H9 (cell line): ENCODE measurements at regions not wholly inside any gene's neighbourhood (a gene's known extent, or its start where the extent isn't known, plus 50 kb on each side); places are given as distances from the start of the nearest gene placed in this dataset.
A peak's percentile ranks its signal among the peaks of the same experiment; 100 is the strongest.

Experiments
- DNase-seq: peaks from one replicate; pipeline ENCODE4 v3.0.0-alpha.2; 2017
- H2AFZ ChIP-seq: one replicate; pipeline ENCODE4 v1.6.1; 2013; ENCODE audit warnings: mild to moderate bottlenecking, low read length, control low read depth, moderate library complexity
- H2AK5ac ChIP-seq: 2 replicates; pipeline ENCODE4 v1.6.1; 2013; ENCODE audit warnings: low read length, control low read depth, mixed read lengths; ENCODE audit not compliant: insufficient read length
- H2BK120ac ChIP-seq: one replicate; pipeline ENCODE4 v1.6.1; 2013; ENCODE audit warnings: low read depth, mild to moderate bottlenecking, low read length, control low read depth, inconsistent platforms; ENCODE audit not compliant: poor library complexity, severe bottlenecking
- H2BK12ac ChIP-seq: 2 replicates; pipeline ENCODE4 v1.6.1; 2013; ENCODE audit warnings: low read length, control low read depth, mixed read lengths, low read depth; ENCODE audit not compliant: insufficient read length
- H2BK15ac ChIP-seq: 2 replicates; pipeline ENCODE4 v1.6.1; 2013; ENCODE audit warnings: low read depth, low read length, control low read depth
- H2BK20ac ChIP-seq: one replicate; pipeline ENCODE4 v1.6.1; 2013; ENCODE audit warnings: low read depth, mild to moderate bottlenecking, low read length, control low read depth, inconsistent platforms; ENCODE audit not compliant: poor library complexity, severe bottlenecking
- H2BK5ac ChIP-seq: 2 replicates; pipeline ENCODE4 v1.6.1; 2013; ENCODE audit warnings: low read length, control low read depth, mixed read lengths; ENCODE audit not compliant: insufficient read length
- H3K14ac ChIP-seq: 2 replicates; pipeline ENCODE4 v1.6.1; 2013; ENCODE audit warnings: low read length, control low read depth; ENCODE audit not compliant: insufficient read depth
- H3K18ac ChIP-seq: 2 replicates; pipeline ENCODE4 v1.6.1; 2013; ENCODE audit warnings: low read depth, mild to moderate bottlenecking, mixed read lengths, low read length, control low read depth; ENCODE audit not compliant: insufficient read length
- H3K23ac ChIP-seq: 2 replicates; pipeline ENCODE4 v1.6.1; 2013; ENCODE audit warnings: low read length, control low read depth, mixed read lengths, low read depth; ENCODE audit not compliant: insufficient read length
- H3K23me2 ChIP-seq: 2 replicates; pipeline ENCODE4 v1.6.1; 2013; ENCODE audit warnings: low read depth, mild to moderate bottlenecking, mixed read lengths, low read length, control low read depth; ENCODE audit not compliant: insufficient read length, poor library complexity, severe bottlenecking
- H3K27ac ChIP-seq: 2 replicates; pipeline ENCODE4 v1.5.1; 2013; ENCODE audit warnings: low read length, control low read depth, mixed read lengths, low read depth; ENCODE audit not compliant: insufficient read length
- H3K27me3 ChIP-seq: 2 replicates; pipeline ENCODE4 v1.6.1; 2013; ENCODE audit warnings: low read length, control low read depth, inconsistent platforms; ENCODE audit not compliant: insufficient read depth
- H3K4ac ChIP-seq: 2 replicates; pipeline ENCODE4 v1.6.1; 2013; ENCODE audit warnings: low read depth, mild to moderate bottlenecking, control low read depth, inconsistent platforms, low read length, moderate library complexity
- H3K4me1 ChIP-seq: 2 replicates; pipeline ENCODE4 v1.6.1; 2013; ENCODE audit warnings: low read length, control low read depth, inconsistent platforms; ENCODE audit not compliant: insufficient read depth
- H3K4me2 ChIP-seq: 2 replicates; pipeline ENCODE4 v1.6.1; 2013; ENCODE audit warnings: low read length, control low read depth, mixed read lengths; ENCODE audit not compliant: insufficient read length, insufficient read depth
- H3K56ac ChIP-seq: 2 replicates; pipeline ENCODE4 v1.6.1; 2013; ENCODE audit warnings: low read depth, mild to moderate bottlenecking, mixed read lengths, low read length, control low read depth; ENCODE audit not compliant: insufficient read length
- H3K79me1 ChIP-seq: 2 replicates; pipeline ENCODE4 v1.6.1; 2013; ENCODE audit warnings: low read depth, mild to moderate bottlenecking, moderate library complexity, low read length, control low read depth, inconsistent platforms; ENCODE audit not compliant: insufficient read depth, poor library complexity, severe bottlenecking
- H3K79me2 ChIP-seq: 2 replicates; pipeline ENCODE4 v1.6.1; 2013; ENCODE audit warnings: low read length, control low read depth, inconsistent platforms; ENCODE audit not compliant: insufficient read depth
- H3K9ac ChIP-seq: 2 replicates; pipeline ENCODE4 v1.6.1; 2013; ENCODE audit warnings: low read length, control low read depth, mixed read lengths; ENCODE audit not compliant: insufficient read length; ENCODE audit errors: extremely low read depth
- H3K9me3 ChIP-seq: one replicate; pipeline ENCODE4 v1.6.1; 2013; ENCODE audit warnings: low read depth, low read length, inconsistent platforms; ENCODE audit not compliant: control insufficient read depth
- H3T11ph ChIP-seq: one replicate; pipeline ENCODE4 v1.6.1; 2013; ENCODE audit warnings: mild to moderate bottlenecking, low read length, control low read depth, inconsistent platforms
- H4K20me1 ChIP-seq: one replicate; pipeline ENCODE4 v1.6.1; 2013; ENCODE audit not compliant: control insufficient read depth, insufficient read length, insufficient read depth
- H4K5ac ChIP-seq: 2 replicates; pipeline ENCODE4 v1.6.1; 2013; ENCODE audit warnings: low read depth, mild to moderate bottlenecking, mixed read lengths, low read length, control low read depth; ENCODE audit not compliant: insufficient read length
- H4K8ac ChIP-seq: replicated peaks from 2 replicates; pipeline ENCODE4 v1.6.1; 2013; ENCODE audit warnings: low read length, control low read depth, mixed read lengths, low read depth; ENCODE audit not compliant: insufficient read length
- H4K91ac ChIP-seq: 2 replicates; pipeline ENCODE4 v1.6.1; 2013; ENCODE audit warnings: low read depth, mild to moderate bottlenecking, moderate library complexity, mixed read lengths, low read length, control low read depth; ENCODE audit not compliant: insufficient read length
- H3K27ac Mint-ChIP-seq, 3 experiments: 2 replicates in 2 of 3; 3 replicates in 1 of 3; pipeline ENCODE4 v1.8.0; 2020 to 2021; ENCODE audit warnings: mixed read lengths in 3 of 3, mild to moderate bottlenecking in 1 of 3, moderate library complexity in 1 of 3
- H3K27me3 Mint-ChIP-seq: 2 replicates; pipeline ENCODE4 v1.8.0; 2021; ENCODE audit warnings: low read depth, mild to moderate bottlenecking, moderate library complexity, mixed read lengths
- H3K36me3 Mint-ChIP-seq, 3 experiments: 2 replicates in 2 of 3; 3 replicates in 1 of 3; pipeline ENCODE4 v1.8.0; 2020 to 2021; ENCODE audit warnings: low read depth in 3 of 3, mixed read lengths in 3 of 3; ENCODE audit not compliant: insufficient read depth in 1 of 3
- H3K4me1 Mint-ChIP-seq, 2 experiments: 2 replicates each; pipeline ENCODE4 v1.8.0; 2020; ENCODE audit warnings: mixed read lengths in 2 of 2
- H3K4me3 Mint-ChIP-seq, 2 experiments: 2 replicates in 1 of 2; 3 replicates in 1 of 2; pipeline ENCODE4 v1.8.0; 2020 to 2021; ENCODE audit warnings: mild to moderate bottlenecking in 2 of 2, mixed read lengths in 2 of 2, moderate library complexity in 1 of 2
- H3K9me3 Mint-ChIP-seq, 2 experiments: 2 replicates in 1 of 2; 3 replicates in 1 of 2; pipeline ENCODE4 v1.8.0; 2020; ENCODE audit warnings: mild to moderate bottlenecking in 2 of 2, mixed read lengths in 2 of 2, moderate library complexity in 1 of 2
- CTCF ChIP-seq: fragments of 200-600 bp; sonication (generic); conservative IDR thresholded peaks from 3 replicates; pipeline ENCODE4 v1.8.0; 2021; ENCODE audit warnings: antibody characterized with exemption, mild to moderate bottlenecking
- WGBS: extraction: QIAGEN DNeasy Blood & Tissue Kit; methylation state at CpG from one replicate; pipeline ENCODE4 v1.1.7; 2013; ENCODE audit warnings: missing lambda C conversion rate, low lambda C conversion rate, mixed read lengths; ENCODE audit not compliant: insufficient read length; ENCODE audit errors: extremely low coverage; 5-methylcytosine and 5-hydroxymethylcytosine counted together

DNA sequence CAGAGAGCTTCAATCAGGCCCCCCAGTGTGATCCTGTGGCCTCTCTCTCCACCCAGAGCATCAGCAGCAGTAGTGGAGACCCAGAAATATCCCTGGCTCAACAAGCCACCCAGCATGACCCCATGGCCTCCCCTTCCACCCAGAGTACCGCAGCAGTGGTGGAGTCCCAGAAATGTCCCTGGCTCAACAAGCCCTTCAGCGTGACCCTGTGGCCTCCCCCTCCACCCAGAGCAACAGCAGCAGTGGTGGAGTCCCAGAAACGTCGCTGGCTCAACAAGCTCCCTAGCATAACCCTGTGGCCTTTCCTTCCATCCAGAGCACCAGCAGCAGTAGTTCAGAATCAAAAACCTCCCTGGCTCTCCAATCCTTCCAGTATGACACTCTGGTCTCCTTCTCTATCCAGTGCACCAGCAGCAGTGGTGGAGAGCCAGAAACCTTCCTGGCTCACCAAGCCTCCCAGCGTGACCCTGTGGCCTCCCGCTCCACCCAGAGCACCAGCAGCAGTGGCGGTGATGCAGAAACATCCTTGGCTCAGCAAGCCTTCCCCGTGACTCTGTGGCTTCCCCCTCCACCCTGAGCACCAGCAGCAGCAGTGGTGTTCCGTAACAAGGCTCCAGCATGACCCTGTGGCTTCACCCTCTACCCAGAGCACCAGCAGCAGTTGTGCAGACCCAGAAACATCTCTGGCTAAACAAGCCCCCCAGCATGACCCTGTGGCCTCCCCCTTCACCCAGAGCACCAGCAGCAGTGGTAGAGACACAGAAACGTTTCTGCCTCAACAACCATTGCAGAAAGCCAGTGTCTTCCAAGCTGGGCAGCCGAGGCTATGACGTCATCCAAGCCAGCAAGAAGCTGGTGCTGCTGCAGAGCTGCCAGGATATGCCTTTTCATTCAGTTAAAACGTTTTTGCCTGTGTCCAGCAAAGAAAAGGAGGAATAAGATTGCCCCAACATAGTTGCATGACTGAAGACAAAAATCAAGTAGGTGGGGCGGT is 61.3 kb upstream of the TAMM41 start:
- Mint-ChIP-seq H3K9me3 (no peaks in the 10 kb centered on the region), H3K36me3 (no peaks in the 10 kb centered on the region), H3K4me1 (no peaks in the 10 kb centered on the region), H3K27me3 (peaks cover 8% of the 10 kb centered on the region), H3K4me3 (no peak overlapping the region), H3K27ac (0 out of 7 replicates have a peak overlapping the region, but pooled peaks of 1 of the 3 experiments have one; percentile 28)
- H3T11ph ChIP-seq, result no peak overlapping the region
- WGBS, result no CpG with 5 or more reads among the region's 14 CpGs
- H3K18ac ChIP-seq, result no peak overlapping the region
- no peaks in the 10 kb centered on the region for H3K79me2 ChIP-seq
- no peak overlapping the region for H3K23ac ChIP-seq
- no peaks in the 10 kb centered on the region for H3K4me1 ChIP-seq
- H3K27ac ChIP-seq, result no peak overlapping the region
- H3K4me2 ChIP-seq, result no peak overlapping the region
- H3K9me3 ChIP-seq, result no peaks in the 10 kb centered on the region
- H3K79me1 ChIP-seq, result no peaks in the 10 kb centered on the region
- no peak overlapping the region for H2BK20ac ChIP-seq
- no peak for DNase-seq
- no peak overlapping the region for H2BK12ac ChIP-seq
- no peaks in the 10 kb centered on the region for H3K27me3 ChIP-seq
- no peak overlapping the region for H4K91ac ChIP-seq
- no peak overlapping the region for H3K56ac ChIP-seq
- TF ChIP-seq CTCF, result no peak
- no peak overlapping the region for H4K5ac ChIP-seq
- H3K23me2 ChIP-seq, result no peaks in the 10 kb centered on the region
- no peak overlapping the region for H2BK15ac ChIP-seq
- H4K8ac ChIP-seq, result no peak overlapping the region
- H3K4ac ChIP-seq, result no peak overlapping the region
- H2AK5ac ChIP-seq, result no peak overlapping the region
- no peak overlapping the region for H2BK120ac ChIP-seq
- no peak overlapping the region for H3K9ac ChIP-seq
- no peaks in the 10 kb centered on the region for H4K20me1 ChIP-seq
- no peak overlapping the region; the same call in 1 of the 2 replicates for H3K14ac ChIP-seq
- H2AFZ ChIP-seq, result no peak overlapping the region
- H2BK5ac ChIP-seq, result no peak overlapping the region
